KBM-7 (cell line): ENCODE measurements at regions not wholly inside any gene's neighbourhood (a gene's known extent, or its start where the extent isn't known, plus 50 kb on each side); places are given as distances from the start of the nearest gene placed in this dataset.

Source experiments
- DNase-seq: peaks from one replicate; pipeline ENCODE4 v3.0.0-alpha.2; 2015
- in situ Hi-C: fragments of 300-500 bp; cut with MboI; formaldehyde crosslinking; loops from 2 replicates; pipeline ENCODE4 v1.14.3; 2020; ENCODE audit warnings: low sequenced_read_pairs, low pct_unique_long_range_greater_than_20kb, mixed read lengths

DNA sequence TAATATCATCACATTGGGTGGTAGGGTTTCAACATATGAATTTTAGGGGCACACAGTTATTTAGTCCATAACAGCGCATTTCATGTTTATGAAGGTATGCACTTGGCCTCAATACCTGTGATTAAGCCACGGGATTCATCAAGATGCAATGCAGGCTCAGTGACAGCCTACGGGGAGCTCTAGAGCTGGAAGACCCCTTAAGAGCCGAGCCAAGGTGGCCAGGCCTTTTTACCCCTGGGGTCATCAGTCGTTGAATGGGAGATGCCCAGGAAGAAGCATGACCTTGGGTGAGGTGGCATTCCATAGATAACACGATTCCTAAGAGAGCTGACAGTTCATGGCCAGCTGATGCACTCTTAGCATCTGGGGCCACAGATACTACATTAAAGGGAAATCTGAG is 380.0 kb downstream of the ZNF536 start:
- in situ Hi-C loops = no loop called here

DNA sequence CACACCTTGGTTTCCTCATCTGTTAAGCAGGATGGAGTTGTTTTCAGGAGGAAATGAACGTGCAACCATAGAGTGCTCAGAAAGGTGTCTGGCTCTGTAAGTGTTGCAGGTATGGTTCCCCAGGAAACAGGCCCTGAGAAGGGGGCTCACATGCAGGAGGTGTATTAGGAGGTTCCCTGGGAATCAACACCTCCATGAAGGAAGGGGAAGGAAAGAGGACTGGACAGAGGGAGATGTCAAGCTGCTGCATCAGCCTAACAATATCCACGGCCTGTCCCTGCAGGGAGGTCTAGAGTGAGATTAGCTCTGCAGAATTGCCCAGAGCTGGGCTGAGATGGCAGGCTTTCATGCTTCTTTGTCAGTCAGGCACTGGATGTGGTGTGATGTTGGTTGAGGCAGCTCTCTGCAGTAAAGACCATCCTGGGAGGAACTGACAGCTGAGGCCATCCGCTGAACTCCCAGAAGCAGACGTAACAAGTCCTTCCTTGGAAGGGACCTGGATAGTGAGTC is 373.3 kb downstream of the ZNF536 start:
- in situ Hi-C loops = no loop called here

More for the DNA sequence above, 380.0 kb downstream of the ZNF536 start:
- no peak for DNase-seq

DNA sequence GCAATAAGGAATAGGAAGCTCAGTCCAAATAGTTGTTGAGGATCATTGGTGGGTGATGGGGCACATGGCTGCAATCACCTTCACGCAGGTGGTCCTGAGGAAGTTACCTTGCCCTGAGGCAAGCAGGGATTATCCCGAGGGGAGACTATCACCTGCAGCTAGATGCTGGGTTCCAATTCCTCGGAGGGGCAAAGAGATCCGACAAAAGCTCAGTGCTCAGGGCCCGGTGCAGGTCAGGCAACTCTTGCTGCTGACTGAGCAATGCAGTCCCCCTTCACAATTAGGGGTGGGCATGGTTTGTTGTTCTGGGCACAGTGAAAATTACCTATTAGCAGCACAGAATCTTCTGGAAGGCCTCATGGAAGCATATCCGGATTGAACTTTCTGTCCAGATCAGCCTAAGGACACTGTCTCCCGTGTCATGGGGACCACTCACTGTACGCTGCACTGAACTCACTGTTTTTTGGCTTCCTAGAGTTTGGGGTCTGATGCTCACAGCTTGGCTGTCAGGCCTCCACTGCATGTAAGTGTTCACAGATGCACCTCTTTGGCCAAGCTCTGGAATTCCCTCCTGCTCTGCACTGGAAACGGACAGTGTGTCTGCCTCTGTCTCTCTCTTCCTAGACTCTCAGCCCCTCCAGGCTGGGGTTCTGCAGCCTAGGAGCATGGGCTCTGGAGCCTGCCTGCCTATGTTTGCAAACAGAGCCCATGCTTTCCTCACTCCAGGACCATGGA is 372.7 kb downstream of the ZNF536 start:
- no peak for DNase-seq
- in situ Hi-C loops = no loop called here

More for the DNA sequence above, 373.3 kb downstream of the ZNF536 start:
- DNase-seq = no peak

- in situ Hi-C loops = no loop called here
- DNase-seq = no peak
Measured at GRCh38 chr19:30743702-30744101, 371.5 kb downstream of the ZNF536 start.

GRCh38 chr19:30743011-30743410 is 370.8 kb downstream of the ZNF536 start:
- DNase-seq = no peak
- in situ Hi-C loops = no loop called here

DNA sequence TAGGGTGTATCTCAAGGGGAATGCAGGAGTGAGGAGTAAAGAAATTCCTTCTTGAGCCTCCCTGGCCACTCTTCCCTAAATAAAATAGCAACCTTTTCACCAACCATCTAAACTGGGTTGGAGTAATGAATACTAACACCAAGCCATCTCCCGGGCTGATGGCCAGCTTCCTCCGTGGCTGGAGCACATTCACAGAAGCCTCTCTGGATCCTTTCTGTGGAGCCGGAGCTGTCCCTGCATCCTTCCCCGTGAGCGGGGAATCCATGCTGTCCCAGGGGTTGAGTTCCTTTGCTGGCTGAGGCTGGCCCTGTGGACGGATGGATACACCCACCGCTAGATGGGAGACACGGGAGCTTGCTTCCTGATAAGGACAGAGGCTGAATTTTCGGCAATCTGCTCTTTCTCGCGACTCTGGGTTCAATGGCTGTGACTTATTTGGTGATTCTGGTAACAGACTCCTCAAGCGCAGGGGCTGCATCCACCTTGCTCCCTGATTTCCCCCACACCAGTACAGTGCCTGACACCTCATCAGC is 370.3 kb downstream of the ZNF536 start:
- DNase-seq = no peak
- in situ Hi-C loops = no loop called here

DNA sequence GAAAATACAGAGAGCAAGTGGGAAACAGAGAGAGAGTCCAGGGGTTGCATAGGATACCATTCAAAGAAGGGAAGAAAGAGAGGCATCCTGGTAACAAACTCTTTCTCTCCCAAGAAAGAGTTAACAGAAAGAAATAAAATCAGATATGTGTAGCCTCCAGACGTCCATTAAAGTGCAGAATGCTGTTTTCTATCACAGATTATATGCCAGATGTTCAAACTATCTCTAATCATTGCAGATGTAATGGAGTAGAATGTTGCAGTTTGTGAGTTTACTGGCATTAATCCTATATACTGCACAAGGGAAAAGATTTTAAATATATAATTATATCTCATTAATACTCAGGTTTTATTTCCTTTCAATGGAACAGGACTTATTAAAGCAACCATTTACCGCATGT is 369.4 kb downstream of the ZNF536 start:
- in situ Hi-C loops = no loop called here
- DNase-seq = no peak

DNA sequence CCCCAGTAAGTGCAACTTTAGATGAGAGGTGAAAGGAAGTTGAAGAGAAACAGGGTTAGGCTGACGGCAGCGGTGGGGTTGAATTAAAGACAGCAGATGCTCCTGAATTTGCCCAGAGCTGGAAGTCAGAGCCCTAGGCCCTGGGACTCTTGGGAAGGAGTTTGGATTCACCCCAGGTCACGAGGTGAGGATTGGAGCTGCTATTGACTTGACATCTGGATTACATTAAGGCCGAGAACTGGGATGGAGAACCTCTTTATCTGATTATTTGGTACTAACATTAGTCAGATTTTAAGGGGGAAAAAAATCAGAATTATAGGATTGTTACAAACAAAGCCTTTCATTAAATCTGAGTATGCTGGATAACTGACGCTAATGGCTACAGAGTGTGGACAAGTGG is 367.2 kb downstream of the ZNF536 start:
- no peak for DNase-seq
- in situ Hi-C loops = no loop called here

- no peak for DNase-seq
- in situ Hi-C loops = no loop called here
Measured at GRCh38 chr19:30738047-30738446, 365.9 kb downstream of the ZNF536 start.

DNA sequence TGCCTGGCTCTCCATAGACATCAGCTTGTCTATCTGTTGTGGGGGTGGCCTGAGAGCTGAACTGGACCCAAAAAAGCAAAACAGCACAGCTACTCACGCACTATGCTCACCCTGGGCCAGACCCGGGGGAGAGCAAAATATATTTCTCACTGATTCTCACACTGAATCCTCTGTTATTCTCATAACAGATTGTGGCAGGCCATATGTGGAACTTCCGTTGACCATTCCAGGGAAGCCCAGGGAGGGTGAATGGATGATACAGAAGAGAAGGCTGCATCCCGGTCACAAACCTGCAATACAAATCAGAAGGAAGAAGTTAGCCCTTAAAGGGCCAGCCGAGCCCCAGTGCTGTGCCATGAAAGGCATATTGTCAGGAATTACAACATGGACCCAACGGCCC is 362.5 kb downstream of the ZNF536 start:
- in situ Hi-C loops = no loop called here
- no peak for DNase-seq

GRCh38 chr19:30733826-30734550 is 361.8 kb downstream of the ZNF536 start:
- DNase-seq = no peak
- in situ Hi-C loops = no loop called here

DNA sequence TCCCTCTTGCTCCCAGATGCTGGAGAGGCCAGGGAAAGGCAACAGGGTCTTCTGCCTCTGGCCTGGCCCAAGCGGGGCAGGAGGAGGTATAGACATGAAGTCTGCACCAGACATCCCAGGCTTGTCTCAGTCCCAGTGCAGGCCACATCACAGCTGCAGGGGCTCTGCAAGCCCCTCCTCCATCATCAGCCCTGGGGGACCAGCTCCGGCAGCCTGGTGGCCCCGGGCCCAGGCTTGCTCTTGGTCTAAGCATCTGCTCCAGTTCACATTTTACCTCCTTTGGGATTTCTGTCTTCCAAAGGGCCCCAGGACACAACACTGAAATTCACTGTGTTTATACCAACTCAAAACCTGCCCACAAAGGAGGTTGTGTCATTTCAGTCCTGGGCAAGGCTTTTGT is 359.4 kb downstream of the ZNF536 start:
- DNase-seq = no peak
- in situ Hi-C loops = no loop called here

DNA sequence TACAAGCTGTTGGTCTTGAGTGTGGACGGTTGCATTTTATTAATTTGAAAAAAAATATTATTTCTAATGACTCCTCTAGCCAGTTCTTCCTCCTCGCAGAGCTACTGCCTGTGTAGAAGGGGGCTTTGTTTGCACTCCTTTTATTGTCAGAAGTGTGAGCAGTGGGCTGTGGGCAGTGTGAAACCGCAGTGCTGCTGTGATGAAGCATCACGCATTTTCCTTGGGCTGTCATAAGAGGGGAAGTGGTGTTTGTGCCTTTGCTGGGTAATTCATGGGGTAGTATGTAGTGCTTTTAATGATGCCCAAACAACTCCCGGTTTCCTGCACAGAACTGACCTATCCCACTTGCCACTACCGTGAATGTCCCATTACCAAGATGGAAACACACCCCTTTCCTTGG is 357.3 kb downstream of the ZNF536 start:
- in situ Hi-C loops = no loop called here
- DNase-seq = no peak

GRCh38 chr19:30722761-30723160 is 350.6 kb downstream of the ZNF536 start:
- in situ Hi-C loops = no loop called here
- DNase-seq = no peak

- in situ Hi-C loops = no loop called here
- DNase-seq = no peak
Measured at GRCh38 chr19:30722186-30722585, 350.0 kb downstream of the ZNF536 start.

DNA sequence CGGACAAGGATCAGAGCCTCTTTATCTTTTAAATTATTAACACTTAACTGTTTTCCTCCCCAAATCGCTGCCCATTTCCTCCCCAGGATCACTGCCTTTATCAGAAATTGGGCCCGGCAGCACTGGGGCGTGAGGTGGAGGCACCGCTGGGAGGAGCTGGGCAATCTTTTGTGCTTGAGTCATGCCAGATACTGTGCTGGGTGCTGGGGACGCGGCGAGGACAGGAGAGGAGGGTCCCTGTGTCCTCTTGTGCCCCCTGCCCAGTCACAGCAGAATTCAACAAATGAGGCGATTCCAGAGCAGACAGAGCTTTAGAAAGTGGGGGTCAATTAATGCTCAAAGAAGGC is 347.8 kb downstream of the ZNF536 start:
- no peak for DNase-seq
- in situ Hi-C loops = no loop called here

DNA sequence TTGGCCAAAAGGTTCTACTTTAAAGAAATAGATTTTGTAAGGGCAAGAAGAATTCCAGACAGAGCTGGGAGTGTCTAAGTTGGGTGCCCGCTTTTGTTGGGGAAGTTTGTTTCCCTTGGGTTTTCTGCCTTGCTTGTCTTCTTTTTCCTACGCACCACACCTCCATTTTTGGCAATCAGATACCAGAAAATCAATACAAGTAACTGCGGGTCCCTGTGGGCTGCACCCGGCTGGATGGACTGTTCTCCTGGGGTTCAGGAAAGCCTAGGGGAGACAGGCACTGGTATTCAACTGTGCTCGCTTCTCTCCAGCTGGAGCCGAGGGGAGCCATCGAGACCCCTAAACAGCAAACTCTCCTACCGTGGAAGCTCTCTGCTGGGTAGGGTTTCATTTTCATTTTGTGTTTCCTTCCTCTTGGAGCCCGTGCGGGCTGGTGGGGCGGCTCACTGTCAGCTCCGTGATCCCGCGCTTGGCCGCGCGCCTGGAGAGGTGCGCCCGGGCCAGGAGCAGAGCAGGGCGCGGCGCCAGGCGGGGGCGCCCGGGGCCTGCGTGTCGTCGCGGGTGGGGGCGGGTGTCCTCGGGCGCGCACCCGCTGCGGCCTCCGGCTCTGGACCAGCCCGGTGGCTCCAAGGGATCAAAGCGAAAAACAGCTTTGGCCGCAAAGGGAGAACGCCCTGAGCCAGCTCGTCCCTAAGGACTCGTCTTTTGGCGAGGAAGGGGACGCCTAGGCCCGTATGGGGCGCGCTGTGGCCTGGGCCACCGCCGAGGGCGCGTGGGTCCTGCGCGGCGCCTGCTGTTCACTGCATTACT is 347.2 kb downstream of the ZNF536 start:
- in situ Hi-C loops = no loop called here
- DNase-seq = no peak

- in situ Hi-C loops = no loop called here
- DNase-seq = no peak
Measured at GRCh38 chr19:30718707-30719106, 346.5 kb downstream of the ZNF536 start.

DNA sequence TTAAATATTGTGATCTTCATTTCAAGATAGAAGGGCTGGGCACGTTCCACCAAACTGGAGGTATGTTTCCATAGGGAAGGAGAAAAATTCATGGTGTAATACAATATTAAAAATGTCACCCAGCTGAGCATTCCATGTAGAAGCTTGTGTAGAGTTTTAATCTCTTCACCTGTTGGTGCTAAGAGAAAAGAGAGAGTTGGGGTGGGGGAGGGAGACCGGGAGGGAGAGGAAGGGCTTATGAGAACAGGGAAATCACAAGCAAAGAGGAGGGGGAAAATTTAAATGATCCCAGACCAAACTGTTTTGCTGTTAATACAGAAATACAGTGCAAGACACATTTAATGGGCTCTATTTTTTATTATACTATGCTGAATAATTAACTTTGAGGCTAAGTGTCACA is 345.8 kb downstream of the ZNF536 start:
- DNase-seq = no peak
- in situ Hi-C loops = no loop called here

DNA sequence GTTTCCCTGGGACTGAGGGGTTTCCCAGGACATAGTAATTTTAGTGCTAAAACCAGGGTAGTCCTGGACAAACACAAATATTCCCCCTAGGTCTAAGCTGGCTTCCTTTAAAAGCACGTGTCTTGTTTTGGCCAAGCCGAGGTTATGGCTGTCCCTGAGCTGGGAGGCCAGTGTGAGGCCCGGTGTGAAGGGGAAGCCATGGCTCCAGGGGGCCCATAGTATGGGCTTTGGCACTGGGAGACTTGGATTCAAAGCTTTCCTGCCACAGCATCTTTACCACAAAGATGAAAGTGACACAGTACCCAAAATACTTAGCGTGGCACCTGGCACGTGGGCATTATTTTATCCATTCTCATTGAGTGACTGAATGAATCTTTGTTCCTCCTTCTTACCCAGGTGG is 345.2 kb downstream of the ZNF536 start:
- no peak for DNase-seq
- in situ Hi-C loops = no loop called here
